GM12873 (cell line): ENCODE measurements at regions not wholly inside any gene's neighbourhood (a gene's known extent, or its start where the extent isn't known, plus 50 kb on each side); places are given as distances from the start of the nearest gene placed in this dataset.

Experiments used
- TF ChIP-seq, protein P1 (sequence below): IDR thresholded peaks from 2 replicates; pipeline ENCODE4 v1.5.1; 2012; ENCODE audit warnings: low read depth, mild to moderate bottlenecking, moderate library complexity, low read length, control low read depth; ENCODE audit not compliant: insufficient read depth; ENCODE audit errors: missing control alignments

DNA sequence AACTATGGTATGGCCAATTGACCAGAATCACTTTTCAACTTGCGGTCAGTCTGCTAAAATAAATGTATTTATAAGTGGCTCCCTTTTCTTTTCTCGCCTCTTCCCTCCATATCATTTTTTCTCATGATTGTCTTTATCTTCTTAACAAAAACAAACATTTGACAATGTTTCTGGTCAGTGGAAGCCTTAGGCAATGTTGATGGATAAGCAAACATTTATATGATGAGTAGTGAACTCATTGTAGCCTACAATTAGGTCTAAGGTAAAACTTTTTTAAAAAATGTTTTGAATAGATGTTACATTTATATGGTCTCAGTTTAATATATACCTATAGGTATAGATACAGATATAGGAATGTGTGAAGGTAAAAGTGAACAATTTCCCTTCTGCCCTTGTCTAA lies 355.4 kb downstream of the MFSD1 start:
- TF ChIP-seq, protein P1, sequence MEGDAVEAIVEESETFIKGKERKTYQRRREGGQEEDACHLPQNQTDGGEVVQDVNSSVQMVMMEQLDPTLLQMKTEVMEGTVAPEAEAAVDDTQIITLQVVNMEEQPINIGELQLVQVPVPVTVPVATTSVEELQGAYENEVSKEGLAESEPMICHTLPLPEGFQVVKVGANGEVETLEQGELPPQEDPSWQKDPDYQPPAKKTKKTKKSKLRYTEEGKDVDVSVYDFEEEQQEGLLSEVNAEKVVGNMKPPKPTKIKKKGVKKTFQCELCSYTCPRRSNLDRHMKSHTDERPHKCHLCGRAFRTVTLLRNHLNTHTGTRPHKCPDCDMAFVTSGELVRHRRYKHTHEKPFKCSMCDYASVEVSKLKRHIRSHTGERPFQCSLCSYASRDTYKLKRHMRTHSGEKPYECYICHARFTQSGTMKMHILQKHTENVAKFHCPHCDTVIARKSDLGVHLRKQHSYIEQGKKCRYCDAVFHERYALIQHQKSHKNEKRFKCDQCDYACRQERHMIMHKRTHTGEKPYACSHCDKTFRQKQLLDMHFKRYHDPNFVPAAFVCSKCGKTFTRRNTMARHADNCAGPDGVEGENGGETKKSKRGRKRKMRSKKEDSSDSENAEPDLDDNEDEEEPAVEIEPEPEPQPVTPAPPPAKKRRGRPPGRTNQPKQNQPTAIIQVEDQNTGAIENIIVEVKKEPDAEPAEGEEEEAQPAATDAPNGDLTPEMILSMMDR = no peak

DNA sequence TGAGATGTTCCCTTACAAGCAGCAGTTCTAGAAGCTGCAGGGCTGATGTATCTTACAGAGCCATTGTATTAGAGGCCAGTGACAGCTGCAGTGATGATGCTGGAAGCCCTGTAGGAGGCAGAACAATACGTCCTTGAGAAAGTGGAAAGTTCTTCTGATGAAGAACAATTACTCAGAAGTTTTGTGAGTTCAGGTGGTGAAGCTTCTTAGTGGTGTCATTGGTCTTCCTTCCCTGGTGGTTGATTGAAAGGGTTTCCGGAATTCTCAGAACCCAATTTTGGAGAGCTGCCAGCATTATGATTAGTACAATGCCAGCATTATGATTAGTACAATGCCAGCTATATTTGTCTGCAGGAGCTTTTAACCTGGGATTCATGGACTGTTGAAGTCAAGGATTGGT lies 356.4 kb downstream of the MFSD1 start:
- TF ChIP-seq, protein P1 = peak; percentile 19

DNA sequence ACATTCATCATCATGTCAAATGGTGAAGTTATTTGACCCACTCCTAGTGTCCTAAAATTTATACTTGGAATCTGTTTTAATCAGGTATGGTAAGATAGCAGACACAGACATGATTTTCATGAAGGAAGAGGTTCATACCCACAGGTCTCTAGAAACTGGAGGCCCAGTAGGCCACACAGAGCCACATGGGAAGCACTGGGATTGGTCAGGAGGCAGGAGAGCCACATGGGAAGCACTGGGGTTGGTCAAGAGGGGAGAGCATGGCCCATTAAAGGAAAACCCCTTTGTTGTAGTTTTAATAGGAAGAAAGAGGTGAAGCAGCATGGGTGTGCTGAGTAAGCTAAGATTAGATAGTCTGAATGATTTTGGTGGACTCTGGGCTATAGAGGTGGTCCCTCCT lies 356.9 kb downstream of the MFSD1 start:
- TF ChIP-seq, protein P1 = no peak

DNA sequence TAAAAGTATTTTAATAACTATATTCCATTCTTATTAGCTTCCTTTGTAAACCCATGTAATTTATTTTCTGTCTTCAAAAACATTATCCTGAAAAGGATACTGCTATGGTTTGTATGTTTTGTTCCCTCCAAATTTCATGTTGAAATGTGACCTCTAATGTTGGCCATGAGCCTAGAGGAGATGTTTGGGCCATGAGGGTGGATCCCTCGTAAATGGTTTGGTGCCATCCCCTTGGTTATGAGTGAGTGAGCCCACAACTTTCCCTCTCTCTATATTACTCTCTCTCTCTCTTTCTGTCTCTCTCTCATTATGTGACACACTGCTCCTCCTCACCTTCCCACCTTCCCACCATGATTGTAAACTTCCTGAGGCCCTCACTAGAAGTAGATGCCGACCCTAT lies 357.7 kb downstream of the MFSD1 start:
- TF ChIP-seq, protein P1 = no peak

DNA sequence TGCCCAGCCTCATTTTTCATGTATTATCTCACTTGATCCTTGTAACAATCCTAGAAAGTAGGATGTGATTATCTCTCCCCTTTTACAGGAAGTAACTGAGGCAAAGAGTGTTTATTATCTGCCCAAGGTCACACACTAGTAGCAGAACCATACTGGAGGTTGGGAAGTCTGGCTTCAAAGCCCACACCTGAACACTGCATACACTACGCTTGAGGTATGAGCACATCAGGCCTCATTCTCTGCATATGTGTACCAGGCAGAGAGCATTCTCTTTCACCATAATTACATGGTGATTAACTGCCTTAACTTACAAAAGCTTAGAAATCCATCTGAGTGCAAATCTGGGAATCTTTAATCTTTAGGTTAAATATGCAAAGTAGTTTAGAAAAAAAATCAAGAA lies 361.8 kb downstream of the MFSD1 start:
- TF ChIP-seq, protein P1 = no peak

DNA sequence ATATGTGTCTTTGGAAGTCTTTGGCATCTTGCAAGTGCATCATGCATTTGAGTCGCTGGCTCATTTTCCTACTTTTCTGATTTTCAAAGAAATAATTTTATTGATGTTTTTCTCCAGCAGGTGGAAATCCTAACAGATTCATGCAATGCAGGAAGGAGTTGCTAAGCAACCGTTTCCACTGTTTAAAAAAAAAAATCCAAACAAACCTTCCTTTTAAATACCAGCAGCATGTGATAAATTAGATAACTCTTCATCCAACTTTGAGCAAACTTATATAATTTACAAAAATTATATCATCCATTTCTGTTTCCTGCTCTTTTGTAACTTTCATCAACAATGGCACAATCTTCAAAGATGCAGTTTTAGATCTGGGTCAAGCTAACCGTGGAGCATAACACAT lies 364.1 kb downstream of the MFSD1 start:
- TF ChIP-seq, protein P1 = no peak

DNA sequence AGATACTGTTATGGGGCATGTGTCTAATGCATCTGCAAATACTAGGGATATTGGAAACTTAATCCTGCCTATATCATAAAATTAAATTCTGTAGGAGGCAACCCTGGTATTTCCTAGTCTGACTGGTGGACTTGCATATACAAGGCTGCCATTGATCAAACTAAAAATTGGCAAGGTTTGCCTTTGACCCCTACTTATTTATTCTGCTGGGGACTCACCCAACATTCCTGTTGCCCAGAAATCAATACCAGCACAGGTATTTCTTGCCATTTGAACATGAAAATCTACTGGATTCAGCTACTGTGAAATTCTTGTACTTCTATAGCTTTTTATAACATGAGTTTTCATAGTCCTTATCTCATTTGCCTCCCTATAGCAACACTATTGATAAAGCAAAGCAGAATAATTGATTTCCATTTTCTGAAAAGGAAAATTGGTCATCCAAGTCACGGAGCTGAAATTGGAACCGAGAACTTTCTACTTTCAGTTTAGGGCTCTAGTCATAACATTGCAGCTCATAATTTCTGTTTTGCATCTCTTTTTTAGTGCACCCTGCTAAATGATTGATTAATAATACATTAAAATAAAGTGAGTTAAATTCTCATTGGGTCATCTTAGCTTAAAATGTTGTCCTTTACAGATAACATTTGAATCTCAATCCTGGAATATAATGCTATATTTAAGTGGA lies 365.2 kb downstream of the MFSD1 start:
- TF ChIP-seq, protein P1 = no peak
